Ectodermal cell (in vitro differentiated cells): ENCODE measurements at regions not wholly inside any gene's neighbourhood (a gene's known extent, or its start where the extent isn't known, plus 50 kb on each side); places are given as distances from the start of the nearest gene placed in this dataset.

Experiments
- H3K27ac ChIP-seq: 2 replicates; pipeline ENCODE4 v1.7.0; 2013; ENCODE audit warnings: mild to moderate bottlenecking, low read depth, low read length; ENCODE audit not compliant: insufficient read depth, poor library complexity, severe bottlenecking
- H3K27me3 ChIP-seq: 2 replicates; pipeline ENCODE4 v1.7.0; 2013; ENCODE audit warnings: mild to moderate bottlenecking, low read length; ENCODE audit not compliant: insufficient read depth, control insufficient read depth, poor library complexity, severe bottlenecking
- H3K36me3 ChIP-seq: one replicate; pipeline ENCODE4 v1.7.0; 2013; ENCODE audit warnings: low read length; ENCODE audit not compliant: control insufficient read depth, insufficient read depth
- H3K4me1 ChIP-seq: one replicate; pipeline ENCODE4 v1.7.0; 2013; ENCODE audit warnings: low read length; ENCODE audit not compliant: control insufficient read depth, insufficient read depth
- H3K4me3 ChIP-seq: 2 replicates; pipeline ENCODE4 v1.7.0; 2013; ENCODE audit warnings: low read depth, low read length, control low read depth; ENCODE audit not compliant: insufficient read depth
- H3K9me3 ChIP-seq: 2 replicates; pipeline ENCODE4 v1.7.0; 2013; ENCODE audit warnings: mild to moderate bottlenecking, low read length, moderate library complexity; ENCODE audit not compliant: control insufficient read depth
- WGBS, 2 experiments: methylation state at CpG; one replicate each; pipeline ENCODE4 v1.1.7; 2013; ENCODE audit warnings: missing lambda C conversion rate in 2 of 2; 5-methylcytosine and 5-hydroxymethylcytosine counted together

DNA sequence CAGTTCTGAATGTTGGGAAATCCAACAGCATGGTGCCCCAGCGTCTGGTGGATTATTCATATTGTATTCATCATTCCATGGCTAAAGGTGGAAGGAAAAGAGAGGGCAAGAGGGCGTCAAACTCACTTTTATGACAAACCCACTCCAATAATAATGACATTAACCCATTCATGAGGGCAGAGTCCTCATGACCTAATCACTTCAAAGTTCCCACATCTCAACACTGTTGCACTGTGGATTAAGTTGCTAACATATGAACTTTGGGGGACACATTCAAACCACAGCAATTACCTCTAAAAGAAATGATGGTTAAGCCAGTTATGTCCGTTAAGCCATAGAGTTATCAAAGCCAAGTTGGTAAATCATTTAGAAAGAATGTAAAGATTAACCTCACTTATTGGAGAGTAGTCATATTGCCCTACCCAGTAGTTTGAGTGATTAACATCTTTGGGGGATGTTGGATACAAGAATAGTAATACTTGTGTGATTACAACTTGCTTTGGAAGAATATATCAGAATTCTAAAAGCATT lies 212.4 kb upstream of the FLRT2 start:
- peaks cover 14% of the 10 kb centered on the region for H3K4me1 ChIP-seq
- WGBS, 2 experiments = 81 to 83% methylated on average over 1 to 3 of the region's 3 CpGs
- H3K36me3 ChIP-seq = no peaks in the 10 kb centered on the region
- no peak overlapping the region for H3K27ac ChIP-seq
- H3K27me3 ChIP-seq = no peaks in the 10 kb centered on the region
- no peak overlapping the region for H3K4me3 ChIP-seq
- H3K9me3 ChIP-seq = no peaks in the 10 kb centered on the region

- H3K9me3 ChIP-seq = no peaks in the 10 kb centered on the region
- 93 to 100% methylated on average over 3 to 5 of the region's 5 CpGs for WGBS, 2 experiments
- H3K36me3 ChIP-seq = no peaks in the 10 kb centered on the region
- no peak overlapping the region for H3K4me3 ChIP-seq
- no peaks in the 10 kb centered on the region for H3K27me3 ChIP-seq
- no peak overlapping the region for H3K27ac ChIP-seq
- H3K4me1 ChIP-seq = peaks cover 4% of the 10 kb centered on the region
Observed at GRCh38 chr14:85319101-85319500, 210.8 kb upstream of the FLRT2 start.

- Histone ChIP-seq H3K27me3 (no peaks in the 10 kb centered on the region), H3K9me3 (no peaks in the 10 kb centered on the region), H3K27ac (no peak overlapping the region), H3K36me3 (no peaks in the 10 kb centered on the region), H3K4me1 (peaks cover 3% of the 10 kb centered on the region), H3K4me3 (no peak overlapping the region)
- WGBS, 2 experiments = 83 to 87% methylated on average over 6 of the region's 6 CpGs
Observed at GRCh38 chr14:85319998-85320630, 209.8 kb upstream of the FLRT2 start.

- no peak overlapping the region for H3K4me3 ChIP-seq
- no peaks in the 10 kb centered on the region for H3K27me3 ChIP-seq
- H3K36me3 ChIP-seq = no peaks in the 10 kb centered on the region
- no peaks in the 10 kb centered on the region for H3K4me1 ChIP-seq
- no peak overlapping the region for H3K27ac ChIP-seq
- 90 to 95% methylated on average over 3 of the region's 3 CpGs for WGBS, 2 experiments
- H3K9me3 ChIP-seq = no peaks in the 10 kb centered on the region
Observed at GRCh38 chr14:85325134-85326017, 204.6 kb upstream of the FLRT2 start.

DNA sequence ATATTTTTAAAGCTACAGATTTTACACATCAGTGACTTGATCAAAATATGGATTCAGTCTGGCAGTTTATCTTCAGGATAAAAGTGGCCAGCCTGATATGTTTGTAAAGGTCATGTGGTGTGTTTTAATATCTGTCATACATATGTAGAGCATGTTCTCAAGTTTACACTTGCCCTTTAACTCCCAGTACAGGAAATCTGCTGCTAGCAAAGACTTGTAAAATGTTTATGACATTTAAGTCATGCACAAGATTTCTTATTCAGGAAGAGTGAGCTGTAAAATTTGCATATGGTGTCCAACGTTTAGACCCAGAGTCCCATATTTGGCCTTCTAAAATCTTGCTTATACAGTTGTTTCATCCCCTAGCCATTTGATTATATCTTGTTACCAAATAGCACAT lies 197.5 kb upstream of the FLRT2 start:
- Histone ChIP-seq H3K27ac (no peak overlapping the region), H3K4me3 (no peak overlapping the region), H3K27me3 (no peaks in the 10 kb centered on the region), H3K9me3 (no peaks in the 10 kb centered on the region), H3K4me1 (no peaks in the 10 kb centered on the region), H3K36me3 (no peaks in the 10 kb centered on the region)
- WGBS, 2 experiments = 95 to 100% methylated on average over 1 of the region's 1 CpG

- Histone ChIP-seq H3K9me3 (no peaks in the 10 kb centered on the region), H3K36me3 (no peaks in the 10 kb centered on the region), H3K4me1 (no peaks in the 10 kb centered on the region), H3K27ac (no peak overlapping the region), H3K27me3 (no peaks in the 10 kb centered on the region), H3K4me3 (no peak overlapping the region)
- whole genome bisulfite sequencing, 2 experiments = 97 to 100% methylated on average over 2 to 3 of the region's 3 CpGs
Observed at GRCh38 chr14:85333313-85333712, 196.6 kb upstream of the FLRT2 start.

- H3K27me3 ChIP-seq = no peaks in the 10 kb centered on the region
- H3K36me3 ChIP-seq = no peaks in the 10 kb centered on the region
- H3K27ac ChIP-seq = no peak overlapping the region
- H3K4me1 ChIP-seq = no peaks in the 10 kb centered on the region
- no peak overlapping the region for H3K4me3 ChIP-seq
- WGBS, 2 experiments = 96 to 99% methylated on average over 4 of the region's 4 CpGs
- no peaks in the 10 kb centered on the region for H3K9me3 ChIP-seq
Observed at GRCh38 chr14:85333841-85334240, 196.1 kb upstream of the FLRT2 start.

DNA sequence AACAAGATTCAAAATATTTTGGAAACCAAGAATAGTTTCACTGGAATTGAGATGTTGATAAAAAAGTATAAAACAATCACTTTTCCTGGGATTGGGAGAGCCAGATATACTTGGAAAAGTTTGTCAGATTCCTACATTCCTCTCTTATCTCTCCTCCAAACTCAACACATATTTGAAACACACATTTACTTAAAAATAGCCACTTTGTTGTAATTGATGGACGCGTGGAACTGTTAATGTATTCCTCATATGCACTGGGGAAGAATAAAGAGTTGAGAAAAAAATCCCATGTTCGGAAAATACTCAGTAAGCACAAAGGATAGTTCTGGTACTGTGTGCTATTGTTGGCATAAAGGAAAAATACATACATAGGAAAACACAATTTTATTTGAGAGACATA lies 195.6 kb upstream of the FLRT2 start:
- H3K36me3 ChIP-seq = no peaks in the 10 kb centered on the region
- H3K27me3 ChIP-seq = no peaks in the 10 kb centered on the region
- H3K4me3 ChIP-seq = no peak overlapping the region
- 100% methylated on average over 3 of the region's 3 CpGs; no CpG with 5 or more reads in 1 of the 2 experiments for WGBS, 2 experiments
- H3K4me1 ChIP-seq = no peaks in the 10 kb centered on the region
- no peaks in the 10 kb centered on the region for H3K9me3 ChIP-seq
- no peak overlapping the region for H3K27ac ChIP-seq

DNA sequence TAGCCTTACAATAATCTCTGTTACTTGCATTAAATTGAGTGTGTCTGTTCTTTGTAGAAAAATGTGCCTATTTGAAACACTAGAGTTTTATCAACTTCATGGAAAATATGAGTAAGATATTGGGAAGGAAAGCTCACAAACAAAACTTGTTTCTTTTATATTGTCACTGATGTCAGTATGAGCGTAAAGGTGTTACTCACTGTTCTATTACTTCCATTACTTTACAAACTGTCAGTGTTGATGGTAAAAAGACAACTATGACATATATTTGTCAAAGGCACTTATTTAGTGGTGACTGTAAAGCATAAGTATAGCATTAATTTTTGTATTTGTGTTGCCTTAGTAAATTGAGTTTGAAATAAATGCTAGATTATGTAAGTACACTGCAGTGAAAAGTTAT lies 193.7 kb upstream of the FLRT2 start:
- Histone ChIP-seq H3K36me3 (no peaks in the 10 kb centered on the region), H3K4me1 (no peaks in the 10 kb centered on the region), H3K4me3 (no peak overlapping the region), H3K9me3 (no peaks in the 10 kb centered on the region), H3K27ac (no peak overlapping the region), H3K27me3 (no peaks in the 10 kb centered on the region)
- no CpG with 5 or more reads among the region's 1 CpG for WGBS, 2 experiments

- WGBS, 2 experiments = 86 to 95% methylated on average over 5 of the region's 5 CpGs
- H3K9me3 ChIP-seq = no peaks in the 10 kb centered on the region
- no peak overlapping the region for H3K27ac ChIP-seq
- H3K4me1 ChIP-seq = no peaks in the 10 kb centered on the region
- H3K36me3 ChIP-seq = no peaks in the 10 kb centered on the region
- no peak overlapping the region for H3K4me3 ChIP-seq
- H3K27me3 ChIP-seq = no peaks in the 10 kb centered on the region
Observed at GRCh38 chr14:85336817-85337216, 193.1 kb upstream of the FLRT2 start.
